ENCODE measurements at regions not wholly inside any gene's neighbourhood (a gene's known extent, or its start where the extent isn't known, plus 50 kb on each side); places are given as distances from the start of the nearest gene placed in this dataset.

DNA sequence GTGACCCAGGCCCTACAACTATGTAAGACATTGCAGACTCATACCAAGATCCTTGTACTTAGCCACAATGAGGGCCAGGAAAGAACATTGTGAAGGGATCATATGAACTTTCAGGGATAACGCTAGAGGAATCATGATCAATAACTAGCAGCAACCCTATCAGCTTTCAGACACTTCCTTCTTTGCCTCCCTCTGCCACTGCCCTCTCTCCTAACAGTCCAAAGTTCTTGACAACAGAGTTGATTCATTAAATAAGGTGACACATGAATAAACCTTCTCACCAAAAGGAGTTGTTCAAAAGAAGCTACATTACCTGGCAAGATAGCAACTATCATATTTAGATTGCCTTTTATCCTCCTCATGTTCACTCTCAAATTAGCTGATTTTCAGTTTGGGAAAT is 272.2 kb upstream of the DACH1 start:
- DNase-seq (ENCODE audit: low read depth): no peak
- H3K4me3 ChIP-seq (ENCODE audit: low read depth, low read length): no peak overlapping the region
- TF ChIP-seq, protein P1, sequence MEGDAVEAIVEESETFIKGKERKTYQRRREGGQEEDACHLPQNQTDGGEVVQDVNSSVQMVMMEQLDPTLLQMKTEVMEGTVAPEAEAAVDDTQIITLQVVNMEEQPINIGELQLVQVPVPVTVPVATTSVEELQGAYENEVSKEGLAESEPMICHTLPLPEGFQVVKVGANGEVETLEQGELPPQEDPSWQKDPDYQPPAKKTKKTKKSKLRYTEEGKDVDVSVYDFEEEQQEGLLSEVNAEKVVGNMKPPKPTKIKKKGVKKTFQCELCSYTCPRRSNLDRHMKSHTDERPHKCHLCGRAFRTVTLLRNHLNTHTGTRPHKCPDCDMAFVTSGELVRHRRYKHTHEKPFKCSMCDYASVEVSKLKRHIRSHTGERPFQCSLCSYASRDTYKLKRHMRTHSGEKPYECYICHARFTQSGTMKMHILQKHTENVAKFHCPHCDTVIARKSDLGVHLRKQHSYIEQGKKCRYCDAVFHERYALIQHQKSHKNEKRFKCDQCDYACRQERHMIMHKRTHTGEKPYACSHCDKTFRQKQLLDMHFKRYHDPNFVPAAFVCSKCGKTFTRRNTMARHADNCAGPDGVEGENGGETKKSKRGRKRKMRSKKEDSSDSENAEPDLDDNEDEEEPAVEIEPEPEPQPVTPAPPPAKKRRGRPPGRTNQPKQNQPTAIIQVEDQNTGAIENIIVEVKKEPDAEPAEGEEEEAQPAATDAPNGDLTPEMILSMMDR (IDR thresholded peaks at IDR 0.05; ENCODE audit: insufficient read depth, low read depth, low read length, missing control alignments): no peak

GRCh38 chr13:72132075-72132474 is 265.1 kb upstream of the DACH1 start:
- no peak for DNase-seq (ENCODE audit: low read depth)
- H3K4me3 ChIP-seq (ENCODE audit: low read depth, low read length): no peak overlapping the region
- TF ChIP-seq, protein P1 (IDR thresholded peaks at IDR 0.05; ENCODE audit: insufficient read depth, low read depth, low read length, missing control alignments): no peak

DNA sequence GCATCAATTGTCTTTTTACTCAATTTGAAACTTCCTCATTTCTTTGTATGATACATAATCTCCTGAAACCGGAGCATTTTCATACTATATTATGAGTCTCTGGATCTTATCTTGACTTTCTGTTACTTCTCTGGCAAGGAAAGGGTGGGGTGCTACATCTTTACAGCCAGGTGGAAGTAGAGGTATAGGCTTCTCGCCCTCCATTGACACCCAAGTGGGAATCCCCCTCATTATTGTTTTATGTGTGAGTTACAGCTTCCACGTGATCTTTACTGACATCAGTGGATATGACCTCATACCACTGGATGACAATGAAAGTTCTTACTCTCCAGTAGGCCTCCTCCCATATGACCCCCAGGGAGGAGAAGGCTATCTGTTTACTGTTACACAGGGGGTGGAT is 262.1 kb upstream of the DACH1 start:
- H3K4me3 ChIP-seq (ENCODE audit: low read depth, low read length): no peak overlapping the region
- TF ChIP-seq, protein P1 (IDR thresholded peaks at IDR 0.05; ENCODE audit: insufficient read depth, low read depth, low read length, missing control alignments): no peak
- DNase-seq (ENCODE audit: low read depth): no peak

DNA sequence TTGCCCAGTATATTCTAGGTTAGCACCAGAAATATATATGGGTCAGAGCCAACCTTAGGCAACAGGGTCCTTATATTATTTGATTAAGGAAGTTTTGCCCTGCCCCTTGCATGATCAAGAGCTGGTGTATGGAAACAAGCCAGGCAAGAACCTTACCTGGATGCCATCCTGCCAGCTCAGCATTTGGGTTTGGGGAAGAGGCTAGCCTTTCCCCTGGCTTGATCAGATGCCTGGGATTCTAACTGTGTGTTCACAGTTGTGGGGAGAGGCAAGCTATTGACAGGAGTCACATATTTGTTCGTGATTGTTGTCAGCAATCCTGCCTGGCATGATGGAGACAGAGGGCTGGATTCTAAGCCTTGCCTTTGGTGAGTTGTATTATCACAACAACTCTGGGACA is 260.0 kb upstream of the DACH1 start:
- TF ChIP-seq, protein P1 (IDR thresholded peaks at IDR 0.05; ENCODE audit: insufficient read depth, low read depth, low read length, missing control alignments): no peak
- no peak for DNase-seq (ENCODE audit: low read depth)
- no peak overlapping the region for H3K4me3 ChIP-seq (ENCODE audit: low read depth, low read length)

DNA sequence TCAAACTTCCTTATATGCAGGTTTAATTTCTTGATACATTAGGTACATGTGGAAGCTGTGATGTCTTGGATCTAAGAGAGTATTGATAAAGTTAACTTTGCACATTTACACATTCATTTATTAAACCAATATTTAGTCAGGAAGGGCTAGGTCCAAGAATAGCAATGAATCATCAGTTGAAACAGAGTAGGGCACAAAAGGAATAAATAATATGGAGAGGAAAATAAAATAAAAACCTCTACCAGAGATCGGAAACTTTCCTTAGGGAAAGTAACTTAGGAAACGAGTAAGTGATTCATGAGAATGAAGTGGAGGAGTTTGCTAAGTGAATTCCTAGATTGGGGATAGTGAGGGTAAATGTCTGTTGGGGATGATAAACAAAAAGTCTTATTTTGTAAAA is 259.4 kb upstream of the DACH1 start:
- TF ChIP-seq, protein P1 (IDR thresholded peaks at IDR 0.05; ENCODE audit: insufficient read depth, low read depth, low read length, missing control alignments): no peak
- no peak overlapping the region for H3K4me3 ChIP-seq (ENCODE audit: low read depth, low read length)
- DNase-seq (ENCODE audit: low read depth): no peak

- TF ChIP-seq, protein P1 (IDR thresholded peaks at IDR 0.05; ENCODE audit: insufficient read depth, low read depth, low read length, missing control alignments): no peak
- no peak overlapping the region for H3K4me3 ChIP-seq (ENCODE audit: low read depth, low read length)
- no peak for DNase-seq (ENCODE audit: low read depth)
Observed at GRCh38 chr13:72125561-72125960, 258.6 kb upstream of the DACH1 start.

DNA sequence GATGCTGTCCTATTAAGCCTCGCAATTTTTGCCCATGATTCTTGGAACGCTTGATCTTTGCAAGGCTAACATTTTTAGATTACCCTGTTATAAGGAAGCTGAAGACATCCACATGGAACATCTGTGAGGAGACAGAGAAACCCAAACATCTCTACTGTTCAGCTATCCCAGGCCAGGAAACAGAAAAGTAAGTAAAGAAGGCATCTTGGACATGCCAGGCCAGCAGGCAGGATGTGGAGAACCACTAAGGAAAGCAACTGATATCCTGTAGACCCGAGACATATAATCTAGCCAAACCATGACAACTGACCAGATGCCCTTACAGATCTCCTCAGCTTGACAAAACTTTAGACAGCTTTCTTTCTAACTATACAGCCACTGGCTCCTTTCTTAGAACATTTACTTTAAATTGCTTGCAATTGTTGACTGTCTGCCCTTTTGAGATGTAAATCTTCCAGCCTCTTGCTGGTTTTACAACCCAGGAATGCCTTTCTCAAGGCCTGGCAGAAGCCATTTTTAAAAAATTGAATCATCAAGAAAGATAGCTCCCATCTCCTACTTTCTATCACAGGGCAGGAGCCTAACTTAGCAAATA is 255.8 kb upstream of the DACH1 start:
- TF ChIP-seq, protein P1 (IDR thresholded peaks at IDR 0.05; ENCODE audit: insufficient read depth, low read depth, low read length, missing control alignments): no peak
- H3K4me3 ChIP-seq (ENCODE audit: low read depth, low read length): no peak overlapping the region
- DNase-seq (ENCODE audit: low read depth): no peak

Data from GM12865 (cell line).